ENCODE measurements at regions not wholly inside any gene's neighbourhood (a gene's known extent, or its start where the extent isn't known, plus 50 kb on each side); places are given as distances from the start of the nearest gene placed in this dataset.
A peak's percentile ranks its signal among the peaks of the same experiment; 100 is the strongest.

GRCh38 chr13:106768991-106769390 is 201.1 kb upstream of the ARGLU1 start:
- no peaks in the 10 kb centered on the region for H3K4me1 ChIP-seq (ENCODE audit: control insufficient read depth, insufficient read depth, low read length)
- no peaks in the 10 kb centered on the region for H3K36me3 ChIP-seq (ENCODE audit: control insufficient read depth, insufficient read depth, low read length)
- no peak overlapping the region for H3K27ac ChIP-seq (ENCODE audit: low read depth, low read length)
- H3K36me3 Mint-ChIP-seq (ENCODE audit: low read depth) = no peaks in the 10 kb centered on the region
- peaks cover 17% of the 10 kb centered on the region for H3K9me3 Mint-ChIP-seq
- H3K27me3 Mint-ChIP-seq (ENCODE audit: insufficient read depth) = peaks cover 2% of the 10 kb centered on the region
- no peak for DNase-seq
- no peak overlapping the region for H3K9ac ChIP-seq (ENCODE audit: extremely low read depth, low read length, poor library complexity, severe bottlenecking)
- no peaks in the 10 kb centered on the region for H3K27me3 ChIP-seq (ENCODE audit: control insufficient read depth, insufficient read depth, low read length, poor library complexity, severe bottlenecking)
- TF ChIP-seq, protein P1, sequence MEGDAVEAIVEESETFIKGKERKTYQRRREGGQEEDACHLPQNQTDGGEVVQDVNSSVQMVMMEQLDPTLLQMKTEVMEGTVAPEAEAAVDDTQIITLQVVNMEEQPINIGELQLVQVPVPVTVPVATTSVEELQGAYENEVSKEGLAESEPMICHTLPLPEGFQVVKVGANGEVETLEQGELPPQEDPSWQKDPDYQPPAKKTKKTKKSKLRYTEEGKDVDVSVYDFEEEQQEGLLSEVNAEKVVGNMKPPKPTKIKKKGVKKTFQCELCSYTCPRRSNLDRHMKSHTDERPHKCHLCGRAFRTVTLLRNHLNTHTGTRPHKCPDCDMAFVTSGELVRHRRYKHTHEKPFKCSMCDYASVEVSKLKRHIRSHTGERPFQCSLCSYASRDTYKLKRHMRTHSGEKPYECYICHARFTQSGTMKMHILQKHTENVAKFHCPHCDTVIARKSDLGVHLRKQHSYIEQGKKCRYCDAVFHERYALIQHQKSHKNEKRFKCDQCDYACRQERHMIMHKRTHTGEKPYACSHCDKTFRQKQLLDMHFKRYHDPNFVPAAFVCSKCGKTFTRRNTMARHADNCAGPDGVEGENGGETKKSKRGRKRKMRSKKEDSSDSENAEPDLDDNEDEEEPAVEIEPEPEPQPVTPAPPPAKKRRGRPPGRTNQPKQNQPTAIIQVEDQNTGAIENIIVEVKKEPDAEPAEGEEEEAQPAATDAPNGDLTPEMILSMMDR (conservative IDR thresholded peaks at IDR 0.05) = no peak
- WGBS, 2 experiments (ENCODE audit: insufficient coverage in 1 of 2, insufficient read length in 1 of 2) = 83 to 96% methylated on average over 3 of the region's 3 CpGs
- H3K4me1 Mint-ChIP-seq = no peaks in the 10 kb centered on the region
- no peak overlapping the region for H3K4me3 ChIP-seq (ENCODE audit: low read length)
- no peak overlapping the region for H3K4me3 Mint-ChIP-seq
- H3K27ac Mint-ChIP-seq = no peak overlapping the region
- peaks cover 8% of the 10 kb centered on the region for H3K9me3 ChIP-seq (ENCODE audit: control insufficient read depth, low read length)

DNA sequence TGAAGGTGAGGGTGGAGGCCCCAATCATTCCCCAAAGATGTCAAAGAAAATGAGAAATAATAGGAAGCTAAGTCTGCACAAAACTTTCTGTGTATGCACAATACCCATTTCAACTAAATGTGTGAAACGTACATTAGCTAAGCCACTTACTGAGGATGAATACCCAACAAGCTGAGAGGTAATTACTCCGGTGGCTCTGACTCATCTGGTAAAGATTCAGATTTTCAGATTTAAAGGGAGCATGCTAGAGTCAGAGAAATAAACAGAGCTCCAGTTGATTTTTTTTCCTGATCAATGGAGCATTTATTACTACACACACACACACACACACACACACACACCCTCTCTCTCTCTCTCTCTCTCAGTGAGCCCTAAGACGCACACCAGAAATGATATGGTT is 194.8 kb upstream of the ARGLU1 start:
- no peak overlapping the region for H3K27ac Mint-ChIP-seq
- Histone ChIP-seq H3K27ac (ENCODE audit: low read depth, low read length) (no peak overlapping the region), H3K4me1 (ENCODE audit: control insufficient read depth, insufficient read depth, low read length) (no peaks in the 10 kb centered on the region), H3K9me3 (ENCODE audit: control insufficient read depth, low read length) (peaks cover 8% of the 10 kb centered on the region), H3K27me3 (ENCODE audit: control insufficient read depth, insufficient read depth, low read length, poor library complexity, severe bottlenecking) (no peaks in the 10 kb centered on the region), H3K9ac (ENCODE audit: extremely low read depth, low read length, poor library complexity, severe bottlenecking) (no peak overlapping the region), H3K36me3 (ENCODE audit: control insufficient read depth, insufficient read depth, low read length) (no peaks in the 10 kb centered on the region), H3K4me3 (ENCODE audit: low read length) (no peak overlapping the region)
- no peaks in the 10 kb centered on the region for H3K36me3 Mint-ChIP-seq (ENCODE audit: low read depth)
- no peak for DNase-seq
- TF ChIP-seq, protein P1 (conservative IDR thresholded peaks at IDR 0.05) = no peak
- H3K27me3 Mint-ChIP-seq (ENCODE audit: insufficient read depth) = peaks cover 10% of the 10 kb centered on the region
- peaks cover 12% of the 10 kb centered on the region for H3K9me3 Mint-ChIP-seq
- WGBS, 2 experiments (ENCODE audit: insufficient coverage in 1 of 2, insufficient read length in 1 of 2) = 88 to 100% methylated on average over 2 to 3 of the region's 3 CpGs
- no peaks in the 10 kb centered on the region for H3K4me1 Mint-ChIP-seq
- no peak overlapping the region for H3K4me3 Mint-ChIP-seq

- no peaks in the 10 kb centered on the region for H3K36me3 Mint-ChIP-seq (ENCODE audit: low read depth)
- Histone ChIP-seq H3K27me3 (ENCODE audit: control insufficient read depth, insufficient read depth, low read length, poor library complexity, severe bottlenecking) (no peaks in the 10 kb centered on the region), H3K4me1 (ENCODE audit: control insufficient read depth, insufficient read depth, low read length) (peaks cover 4% of the 10 kb centered on the region), H3K27ac (ENCODE audit: low read depth, low read length) (peak overlapping the region; percentile 67), H3K9ac (ENCODE audit: extremely low read depth, low read length, poor library complexity, severe bottlenecking) (no peak overlapping the region), H3K4me3 (ENCODE audit: low read length) (no peak overlapping the region), H3K36me3 (ENCODE audit: control insufficient read depth, insufficient read depth, low read length) (no peaks in the 10 kb centered on the region), H3K9me3 (ENCODE audit: control insufficient read depth, low read length) (no peaks in the 10 kb centered on the region)
- TF ChIP-seq, protein P1 (conservative IDR thresholded peaks at IDR 0.05) = peak; percentile 34
- no peak overlapping the region for H3K4me3 Mint-ChIP-seq
- H3K27ac Mint-ChIP-seq = no peak overlapping the region
- H3K27me3 Mint-ChIP-seq (ENCODE audit: insufficient read depth) = peaks cover 10% of the 10 kb centered on the region
- peak; percentile 71 for DNase-seq
- 64 to 80% methylated on average over 8 of the region's 8 CpGs for WGBS, 2 experiments (ENCODE audit: insufficient coverage in 1 of 2, insufficient read length in 1 of 2)
- H3K4me1 Mint-ChIP-seq = peaks cover 20% of the 10 kb centered on the region
- H3K9me3 Mint-ChIP-seq = no peaks in the 10 kb centered on the region
Measured at GRCh38 chr13:106756446-106756845, 188.5 kb upstream of the ARGLU1 start.
